Astrocyte (in vitro differentiated cells and primary cell): ENCODE measurements at regions not wholly inside any gene's neighbourhood (a gene's known extent, or its start where the extent isn't known, plus 50 kb on each side); places are given as distances from the start of the nearest gene placed in this dataset.

Source experiments
- DNase-seq: peaks from one replicate; pipeline ENCODE4 v3.0.0-alpha.2; 2010; ENCODE audit warnings: low read depth
- FAIRE-seq: peaks from 2 replicates; lab custom pipeline; 2011; peaks lifted over from hg19 to GRCh38; lab: Jason Lieb, UNC
- H2AFZ ChIP-seq: 2 replicates; pipeline ENCODE4 v1.6.0; 2012; ENCODE audit warnings: low read depth, low read length, inconsistent platforms
- H3K27ac ChIP-seq: 2 replicates; pipeline ENCODE4 v1.5.1; 2011; ENCODE audit warnings: low read depth, low read length, inconsistent platforms
- H3K27me3 ChIP-seq: 2 replicates; pipeline ENCODE4 v1.6.0; 2011; ENCODE audit warnings: low read length, inconsistent platforms; ENCODE audit not compliant: insufficient read depth
- H3K36me3 ChIP-seq: 2 replicates; pipeline ENCODE4 v1.5.1; 2011; ENCODE audit warnings: low read length, inconsistent platforms; ENCODE audit not compliant: insufficient read depth
- H3K4me1 ChIP-seq: 2 replicates; pipeline ENCODE4 v1.5.1; 2011; ENCODE audit warnings: low read length, inconsistent platforms; ENCODE audit not compliant: insufficient read depth
- H3K4me2 ChIP-seq: 2 replicates; pipeline ENCODE4 v1.6.0; 2012; ENCODE audit warnings: low read length, inconsistent platforms
- H3K4me3 ChIP-seq: 2 replicates; pipeline ENCODE4 v1.5.1; 2011; ENCODE audit warnings: low read depth, mild to moderate bottlenecking, low read length, inconsistent platforms; ENCODE audit not compliant: insufficient read depth
- H3K79me2 ChIP-seq: 2 replicates; pipeline ENCODE4 v1.6.0; 2012; ENCODE audit warnings: mild to moderate bottlenecking, low read length, inconsistent platforms; ENCODE audit not compliant: insufficient read depth
- H3K9ac ChIP-seq: 2 replicates; pipeline ENCODE4 v1.6.0; 2012; ENCODE audit warnings: mild to moderate bottlenecking, low read length, inconsistent platforms
- H3K9me3 ChIP-seq: 2 replicates; pipeline ENCODE4 v1.5.1; 2012; ENCODE audit warnings: low read depth, mild to moderate bottlenecking, low read length, inconsistent platforms; ENCODE audit not compliant: insufficient read depth
- H4K20me1 ChIP-seq: 2 replicates; pipeline ENCODE4 v1.6.0; 2012; ENCODE audit warnings: low read length, inconsistent platforms; ENCODE audit not compliant: insufficient read depth
- H3K27ac Mint-ChIP-seq: one replicate; pipeline ENCODE4 v1.8.0; 2021; ENCODE audit warnings: mild to moderate bottlenecking, mixed read lengths; ENCODE audit not compliant: unreplicated experiment
- H3K27me3 Mint-ChIP-seq: one replicate; pipeline ENCODE4 v1.8.0; 2021; ENCODE audit warnings: low read depth, mixed read lengths; ENCODE audit not compliant: unreplicated experiment
- H3K36me3 Mint-ChIP-seq: one replicate; pipeline ENCODE4 v1.8.0; 2021; ENCODE audit warnings: low read depth, mixed read lengths; ENCODE audit not compliant: unreplicated experiment
- H3K4me1 Mint-ChIP-seq: one replicate; pipeline ENCODE4 v1.8.0; 2021; ENCODE audit warnings: low read depth, mixed read lengths; ENCODE audit not compliant: unreplicated experiment
- H3K4me3 Mint-ChIP-seq: one replicate; pipeline ENCODE4 v1.8.0; 2021; ENCODE audit warnings: mild to moderate bottlenecking, moderate library complexity, mixed read lengths; ENCODE audit not compliant: unreplicated experiment
- H3K9me3 Mint-ChIP-seq: one replicate; pipeline ENCODE4 v1.8.0; 2021; ENCODE audit warnings: mild to moderate bottlenecking, mixed read lengths; ENCODE audit not compliant: unreplicated experiment
- CTCF ChIP-seq: IDR thresholded peaks from 2 replicates; pipeline ENCODE4 v1.5.1; 2011; ENCODE audit warnings: low read depth, mild to moderate bottlenecking, inconsistent platforms, low read length, moderate library complexity; ENCODE audit not compliant: insufficient read depth
- EZH2 ChIP-seq: IDR thresholded peaks from 2 replicates; pipeline ENCODE4 v1.6.1; 2012; ENCODE audit warnings: mild to moderate bottlenecking, low read length, inconsistent platforms; ENCODE audit not compliant: insufficient read depth

- peaks cover 13% of the 10 kb centered on the region for H3K27me3 ChIP-seq
- Mint-ChIP-seq H3K27ac (no peak overlapping the region), H3K27me3 (peaks cover 20% of the 10 kb centered on the region), H3K9me3 (peaks cover 7% of the 10 kb centered on the region), H3K36me3 (no peaks in the 10 kb centered on the region), H3K4me1 (peaks cover 14% of the 10 kb centered on the region), H3K4me3 (no peak overlapping the region)
- H3K9me3 ChIP-seq: no peaks in the 10 kb centered on the region
- no peak overlapping the region for H3K4me3 ChIP-seq
- no peak overlapping the region for H2AFZ ChIP-seq
- H3K9ac ChIP-seq: no peak overlapping the region
- no peak overlapping the region for H3K4me2 ChIP-seq
- DNase-seq (no peak), FAIRE-seq (no peak)
- no peaks in the 10 kb centered on the region for H3K79me2 ChIP-seq
- no peak overlapping the region for H3K27ac ChIP-seq
- peaks cover 20% of the 10 kb centered on the region for H3K4me1 ChIP-seq
- H3K36me3 ChIP-seq: no peaks in the 10 kb centered on the region
- TF ChIP-seq EZH2: no peak
- TF ChIP-seq CTCF: no peak
- no peaks in the 10 kb centered on the region for H4K20me1 ChIP-seq
Observed at GRCh38 chr20:48178633-48179032, 393.4 kb upstream of the SULF2 start.

DNA sequence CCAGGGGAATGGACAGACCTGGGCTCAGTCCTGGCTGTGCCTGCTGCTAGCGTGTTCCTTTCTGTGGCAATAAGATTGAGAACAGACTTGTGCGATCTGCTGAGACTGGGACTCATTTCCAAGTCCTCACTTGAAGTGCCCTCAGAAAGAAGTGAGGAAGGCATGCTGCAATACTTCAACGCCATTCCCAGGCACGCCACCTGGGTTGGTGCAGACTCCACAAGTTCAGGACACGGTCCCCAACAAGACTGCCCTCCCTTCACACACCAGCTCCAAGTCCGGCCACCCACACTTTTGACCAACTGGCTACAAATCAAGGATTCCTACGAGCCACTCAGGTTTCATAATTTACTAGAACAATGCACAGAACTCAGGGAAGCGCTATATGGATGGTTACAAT is 391.8 kb upstream of the SULF2 start:
- H3K4me2 ChIP-seq: no peak overlapping the region
- peaks cover 7% of the 10 kb centered on the region for H3K9me3 ChIP-seq
- no peak overlapping the region for H2AFZ ChIP-seq
- no peak overlapping the region for H3K27ac Mint-ChIP-seq
- H3K27me3 Mint-ChIP-seq: peaks cover 32% of the 10 kb centered on the region
- no peaks in the 10 kb centered on the region for H4K20me1 ChIP-seq
- no peak overlapping the region for H3K27ac ChIP-seq
- peaks cover 12% of the 10 kb centered on the region for H3K9me3 Mint-ChIP-seq
- DNase-seq: no peak
- H3K4me3 Mint-ChIP-seq: no peak overlapping the region
- H3K27me3 ChIP-seq: peaks cover 27% of the 10 kb centered on the region
- no peaks in the 10 kb centered on the region for H3K36me3 ChIP-seq
- H3K79me2 ChIP-seq: no peaks in the 10 kb centered on the region
- peaks cover 18% of the 10 kb centered on the region for H3K4me1 Mint-ChIP-seq
- no peaks in the 10 kb centered on the region for H3K36me3 Mint-ChIP-seq
- H3K9ac ChIP-seq: no peak overlapping the region
- TF ChIP-seq CTCF: no peak
- peaks cover 18% of the 10 kb centered on the region for H3K4me1 ChIP-seq
- FAIRE-seq: no peak
- H3K4me3 ChIP-seq: no peak overlapping the region

GRCh38 chr20:48176139-48176538 is 390.9 kb upstream of the SULF2 start:
- H3K9me3 ChIP-seq: peaks cover 7% of the 10 kb centered on the region
- H3K4me1 ChIP-seq: peaks cover 9% of the 10 kb centered on the region
- Mint-ChIP-seq H3K4me1 (peaks cover 23% of the 10 kb centered on the region), H3K27ac (no peak overlapping the region), H3K36me3 (no peaks in the 10 kb centered on the region), H3K27me3 (peaks cover 37% of the 10 kb centered on the region), H3K9me3 (peaks cover 12% of the 10 kb centered on the region), H3K4me3 (no peak overlapping the region)
- no peak for DNase-seq
- H3K79me2 ChIP-seq: no peaks in the 10 kb centered on the region
- TF ChIP-seq EZH2 (no peak), CTCF (no peak)
- no peak overlapping the region for H3K4me3 ChIP-seq
- H3K4me2 ChIP-seq: no peak overlapping the region
- no peaks in the 10 kb centered on the region for H3K36me3 ChIP-seq
- no peak overlapping the region for H3K27ac ChIP-seq
- no peak for FAIRE-seq
- peaks cover 32% of the 10 kb centered on the region for H3K27me3 ChIP-seq
- no peak overlapping the region for H2AFZ ChIP-seq
- H3K9ac ChIP-seq: no peak overlapping the region
- no peaks in the 10 kb centered on the region for H4K20me1 ChIP-seq
